PC-3 (cell line): ENCODE measurements at regions not wholly inside any gene's neighbourhood (a gene's known extent, or its start where the extent isn't known, plus 50 kb on each side); places are given as distances from the start of the nearest gene placed in this dataset.

Experiments
- ATAC-seq: fragments of 200-7000 bp; cut with Tn5 transposase; 2 replicates; pipeline ENCODE4 v1.9.1; 2020; ENCODE audit warnings: mild to moderate bottlenecking, moderate library complexity
- BruUV-seq: library from RNA; stranded (reverse); fragments of 400-500 nt; replicated peaks from 2 replicates; lab custom pipeline; 2021; lab: Mats Ljungman, UMichigan
- CTCF ChIA-PET: fragments of 300-600 bp; sonication (Branson Sonifier 250); formaldehyde crosslinking; loops from one replicate; lab custom pipeline; 2022; ENCODE audit warnings: antibody characterized with exemption; lab: Charles Lee
- POLR2A ChIA-PET: fragments of 300-600 bp; sonication (Branson Sonifier 250); formaldehyde crosslinking; loops from one replicate; lab custom pipeline; 2022; ENCODE audit warnings: antibody characterized with exemption; ENCODE audit not compliant: unreplicated experiment; lab: Charles Lee
- DNase-seq: peaks from one replicate; pipeline ENCODE4 v3.0.0-alpha.2; 2015
- H2AFZ ChIP-seq: fragments of 300-600 bp; sonication (generic); 2 replicates; pipeline ENCODE4 v1.6.0; 2016; ENCODE audit warnings: antibody characterized with exemption, low read length
- H3F3A ChIP-seq: fragments of 300-600 bp; sonication (generic); one replicate; pipeline ENCODE4 v1.6.0; 2017; ENCODE audit warnings: antibody characterized with exemption, low read length, control low read depth, mild to moderate bottlenecking; ENCODE audit not compliant: unreplicated experiment
- H3K27ac ChIP-seq: fragments of 300-600 bp; sonication (generic); 2 replicates; pipeline ENCODE4 v1.5.1; 2016; ENCODE audit warnings: mild to moderate bottlenecking, low read length
- H3K27me3 ChIP-seq: fragments of 300-600 bp; sonication (generic); 2 replicates; pipeline ENCODE4 v1.6.1; 2016; ENCODE audit warnings: low read length, mixed read lengths
- H3K36me3 ChIP-seq: fragments of 300-600 bp; sonication (generic); 2 replicates; pipeline ENCODE4 v1.6.1; 2016; ENCODE audit warnings: low read depth, mixed run types, low read length, mixed read lengths
- H3K4me1 ChIP-seq: fragments of 300-600 bp; sonication (generic); 2 replicates; pipeline ENCODE4 v1.5.1; 2016; ENCODE audit warnings: low read length; ENCODE audit not compliant: insufficient read depth
- H3K4me2 ChIP-seq: fragments of 300-600 bp; sonication (generic); 2 replicates; pipeline ENCODE4 v1.6.0; 2016; ENCODE audit warnings: low read length
- H3K4me3 ChIP-seq: fragments of 300-600 bp; sonication (generic); 2 replicates; pipeline ENCODE4 v1.5.1; 2016; ENCODE audit warnings: mild to moderate bottlenecking, low read length, mixed read lengths
- H3K79me2 ChIP-seq: fragments of 300-600 bp; sonication (generic); 2 replicates; pipeline ENCODE4 v1.6.1; 2017; ENCODE audit warnings: low read length, mixed read lengths
- H3K9ac ChIP-seq: fragments of 300-600 bp; sonication (generic); 2 replicates; pipeline ENCODE4 v1.6.0; 2016; ENCODE audit warnings: mild to moderate bottlenecking, low read length
- H3K9me2 ChIP-seq: fragments of 300-600 bp; sonication (generic); replicated peaks from 2 replicates; pipeline ENCODE4 v1.6.1; 2016; ENCODE audit warnings: mixed run types, low read length, mixed read lengths
- H3K9me3 ChIP-seq: fragments of 300-600 bp; sonication (generic); 2 replicates; pipeline ENCODE4 v1.6.1; 2016; ENCODE audit warnings: low read length, mixed read lengths
- H4K20me1 ChIP-seq: fragments of 300-600 bp; sonication (generic); 2 replicates; pipeline ENCODE4 v1.6.1; 2016; ENCODE audit warnings: low read length, mixed read lengths
- EZH2 ChIP-seq: fragments of 300-600 bp; sonication (generic); IDR thresholded peaks from one replicate; pipeline ENCODE4 v1.6.1; 2017; ENCODE audit warnings: antibody characterized with exemption, mild to moderate bottlenecking, low read length; ENCODE audit not compliant: unreplicated experiment
- EZH2phosphoT487 ChIP-seq: fragments of 300-600 bp; sonication (generic); IDR thresholded peaks from 2 replicates; pipeline ENCODE4 v1.6.1; 2018; ENCODE audit warnings: mild to moderate bottlenecking, antibody characterized with exemption, low read length, borderline replicate concordance
- intact Hi-C: fragments of 100-400 bp; cut with micrococcal nuclease; formaldehyde crosslinking; loops from 2 replicates; pipeline ENCODE4 v1.9.0; 2023
- TF ChIP-seq, protein P1 (sequence below): fragments of 300-600 bp; sonication (generic); conservative IDR thresholded peaks from 2 replicates; pipeline ENCODE4 v1.5.1; 2017; ENCODE audit warnings: antibody characterized with exemption, low read depth, mild to moderate bottlenecking, low read length

DNA sequence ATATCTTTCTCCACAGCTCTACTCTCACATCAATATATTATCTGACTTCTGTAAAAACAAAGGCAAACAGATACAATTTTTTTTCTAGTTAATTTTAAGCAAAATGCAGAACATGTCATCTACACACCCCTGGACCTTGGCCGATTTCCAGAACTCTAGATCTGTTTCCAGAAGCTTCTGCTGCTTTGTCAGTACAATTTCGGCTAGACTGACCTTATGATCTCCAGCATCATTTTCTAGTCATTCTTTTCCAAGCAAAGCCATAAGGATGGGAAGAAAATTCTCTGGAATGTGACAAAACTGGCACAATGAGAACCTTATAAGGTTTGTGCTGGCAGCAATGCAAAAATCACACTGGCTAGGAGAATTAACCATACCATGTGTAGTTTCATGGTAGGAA, 132.8 kb upstream of the MPDZ start:
- CTCF ChIA-PET: no interaction called here
- intact Hi-C loops: no loop called here
- H3K27ac ChIP-seq: no peak overlapping the region

DNA sequence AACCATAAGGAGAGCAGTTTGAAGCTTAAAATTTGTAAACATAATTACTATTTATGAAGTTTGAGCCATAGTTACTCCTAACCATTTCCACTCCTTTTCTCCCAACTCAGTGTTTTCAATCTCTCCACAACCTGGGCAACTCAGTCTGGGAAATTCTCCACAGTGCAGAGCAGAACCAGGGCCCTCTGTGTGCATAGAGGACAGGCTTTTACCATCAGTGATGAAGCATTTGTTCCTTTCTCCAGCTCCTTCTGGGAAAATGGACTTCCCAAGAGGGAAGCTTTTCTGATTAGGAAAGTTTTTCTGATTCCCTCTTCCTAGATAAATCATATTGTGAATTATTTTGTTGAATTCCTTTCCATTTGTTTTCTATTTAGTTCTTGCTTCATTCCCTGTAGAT, 132.3 kb upstream of the MPDZ start:
- H3K79me2 ChIP-seq: no peaks in the 10 kb centered on the region
- intact Hi-C loops: no loop called here
- no peaks in the 10 kb centered on the region for H3K36me3 ChIP-seq
- no peak overlapping the region for H3K27ac ChIP-seq
- CTCF ChIA-PET: no interaction called here
- BruUV-seq: no TSS peak
- ATAC-seq (no peak), DNase-seq (no peak)
- no peak overlapping the region for H2AFZ ChIP-seq
- H3F3A ChIP-seq: no peaks in the 10 kb centered on the region
- no peaks in the 10 kb centered on the region for H3K9me3 ChIP-seq
- no peaks in the 10 kb centered on the region for H4K20me1 ChIP-seq
- H3K9ac ChIP-seq: no peak overlapping the region
- TF ChIP-seq EZH2phosphoT487 (no peak), EZH2 (no peak)
- TF ChIP-seq, protein P1, sequence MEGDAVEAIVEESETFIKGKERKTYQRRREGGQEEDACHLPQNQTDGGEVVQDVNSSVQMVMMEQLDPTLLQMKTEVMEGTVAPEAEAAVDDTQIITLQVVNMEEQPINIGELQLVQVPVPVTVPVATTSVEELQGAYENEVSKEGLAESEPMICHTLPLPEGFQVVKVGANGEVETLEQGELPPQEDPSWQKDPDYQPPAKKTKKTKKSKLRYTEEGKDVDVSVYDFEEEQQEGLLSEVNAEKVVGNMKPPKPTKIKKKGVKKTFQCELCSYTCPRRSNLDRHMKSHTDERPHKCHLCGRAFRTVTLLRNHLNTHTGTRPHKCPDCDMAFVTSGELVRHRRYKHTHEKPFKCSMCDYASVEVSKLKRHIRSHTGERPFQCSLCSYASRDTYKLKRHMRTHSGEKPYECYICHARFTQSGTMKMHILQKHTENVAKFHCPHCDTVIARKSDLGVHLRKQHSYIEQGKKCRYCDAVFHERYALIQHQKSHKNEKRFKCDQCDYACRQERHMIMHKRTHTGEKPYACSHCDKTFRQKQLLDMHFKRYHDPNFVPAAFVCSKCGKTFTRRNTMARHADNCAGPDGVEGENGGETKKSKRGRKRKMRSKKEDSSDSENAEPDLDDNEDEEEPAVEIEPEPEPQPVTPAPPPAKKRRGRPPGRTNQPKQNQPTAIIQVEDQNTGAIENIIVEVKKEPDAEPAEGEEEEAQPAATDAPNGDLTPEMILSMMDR: no peak
- no peak overlapping the region for H3K4me3 ChIP-seq
- no peaks in the 10 kb centered on the region for H3K9me2 ChIP-seq
- no peaks in the 10 kb centered on the region for H3K27me3 ChIP-seq
- H3K4me1 ChIP-seq: no peaks in the 10 kb centered on the region; the same call in 1 of the 2 replicates
- POLR2A ChIA-PET: no interaction called here
- H3K4me2 ChIP-seq: no peak overlapping the region

More for the DNA sequence above, 132.8 kb upstream of the MPDZ start:
- no TSS peak for BruUV-seq
- H3K4me3 ChIP-seq: no peak overlapping the region
- H3K9me3 ChIP-seq: no peaks in the 10 kb centered on the region
- H3K27me3 ChIP-seq: no peaks in the 10 kb centered on the region
- no peak overlapping the region for H3K9ac ChIP-seq
- H4K20me1 ChIP-seq: no peaks in the 10 kb centered on the region
- no peaks in the 10 kb centered on the region for H3F3A ChIP-seq
- POLR2A ChIA-PET: no interaction called here
- no peaks in the 10 kb centered on the region for H3K36me3 ChIP-seq
- H2AFZ ChIP-seq: no peak overlapping the region
- H3K4me1 ChIP-seq: no peaks in the 10 kb centered on the region; the same call in 1 of the 2 replicates
- ATAC-seq (no peak), DNase-seq (no peak)
- H3K79me2 ChIP-seq: no peaks in the 10 kb centered on the region
- no peak for TF ChIP-seq EZH2
- TF ChIP-seq, protein P1: no peak
- TF ChIP-seq EZH2phosphoT487: no peak
- no peak overlapping the region for H3K4me2 ChIP-seq
- H3K9me2 ChIP-seq: no peaks in the 10 kb centered on the region

DNA sequence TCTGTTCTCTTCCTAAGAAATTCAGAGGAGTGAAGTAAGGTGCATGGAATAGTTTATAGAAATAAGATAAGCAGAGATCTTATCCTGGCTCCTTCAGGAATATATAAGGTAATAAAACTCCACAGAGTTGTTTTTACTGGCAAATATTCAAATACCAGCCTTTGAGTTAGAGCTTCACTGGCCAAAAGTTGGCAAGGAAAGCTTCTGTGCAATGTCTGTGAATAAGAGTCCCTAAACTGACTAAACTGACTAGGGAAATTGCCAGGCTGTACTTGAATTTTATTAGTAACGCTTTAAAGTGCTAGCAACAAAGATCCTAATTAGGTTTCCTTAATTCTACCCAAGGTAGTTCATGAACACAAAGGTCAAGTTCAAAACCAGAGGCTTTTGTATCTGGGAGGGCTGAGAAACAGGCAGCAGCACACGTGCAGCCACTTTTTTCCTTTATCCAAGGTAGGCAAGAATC, 131.1 kb upstream of the MPDZ start:
- H2AFZ ChIP-seq: no peak overlapping the region
- intact Hi-C loops: no loop called here
- DNase-seq: peak; percentile 85
- ATAC-seq: peak; percentile 80
- no peaks in the 10 kb centered on the region for H3K27me3 ChIP-seq
- H3K79me2 ChIP-seq: no peaks in the 10 kb centered on the region
- H3K9me2 ChIP-seq: no peaks in the 10 kb centered on the region
- H3K27ac ChIP-seq: no peak overlapping the region
- POLR2A ChIA-PET: no interaction called here
- no peak overlapping the region for H3K9ac ChIP-seq
- H4K20me1 ChIP-seq: no peaks in the 10 kb centered on the region
- H3K4me2 ChIP-seq: no peak overlapping the region
- CTCF ChIA-PET: no interaction called here
- no peaks in the 10 kb centered on the region for H3F3A ChIP-seq
- H3K4me3 ChIP-seq: no peak overlapping the region
- no peaks in the 10 kb centered on the region; the same call in 1 of the 2 replicates for H3K4me1 ChIP-seq
- H3K9me3 ChIP-seq: no peaks in the 10 kb centered on the region
- TF ChIP-seq EZH2phosphoT487 (no peak), EZH2 (no peak)
- TF ChIP-seq, protein P1: no peak
- H3K36me3 ChIP-seq: no peaks in the 10 kb centered on the region
- BruUV-seq: no TSS peak
